Duodenal mucosa (tissue), 2 donors: ENCODE measurements at regions not wholly inside any gene's neighbourhood (a gene's known extent, or its start where the extent isn't known, plus 50 kb on each side); places are given as distances from the start of the nearest gene placed in this dataset.

Experiments
- H3K27ac ChIP-seq: one replicate; pipeline ENCODE4 v1.7.0; 2013; ENCODE audit warnings: low read depth, low read length
- H3K27me3 ChIP-seq, 2 donors: one replicate each; pipeline ENCODE4 v1.7.0; 2013; ENCODE audit warnings: low read length in 2 of 2, control low read depth in 1 of 2; ENCODE audit not compliant: insufficient read depth in 2 of 2, control insufficient read depth in 1 of 2
- H3K36me3 ChIP-seq, 2 donors: one replicate each; pipeline ENCODE4 v1.7.0; 2013; ENCODE audit warnings: low read length in 2 of 2, control low read depth in 1 of 2; ENCODE audit not compliant: insufficient read depth in 2 of 2, control insufficient read depth in 1 of 2
- H3K4me1 ChIP-seq, 2 donors: one replicate each; pipeline ENCODE4 v1.7.0; 2013; ENCODE audit warnings: low read length in 2 of 2, control low read depth in 1 of 2; ENCODE audit not compliant: insufficient read depth in 2 of 2, control insufficient read depth in 1 of 2
- H3K4me3 ChIP-seq, 2 donors: one replicate each; pipeline ENCODE4 v1.7.0; 2013; ENCODE audit warnings: low read length in 2 of 2, low read depth in 1 of 2
- H3K9ac ChIP-seq, 2 donors: one replicate each; pipeline ENCODE4 v1.7.0; 2013; ENCODE audit warnings: low read length in 2 of 2, low read depth in 1 of 2
- H3K9me3 ChIP-seq, 2 donors: one replicate each; pipeline ENCODE4 v1.7.0; 2013; ENCODE audit warnings: low read length in 2 of 2, control low read depth in 1 of 2; ENCODE audit not compliant: control insufficient read depth in 1 of 2

GRCh38 chr9:108274971-108275370, 580.8 kb downstream of the ACTL7B start:
- no peaks in the 10 kb centered on the region for H3K9me3 ChIP-seq
- no peak overlapping the region for H3K27ac ChIP-seq
- no peaks in the 10 kb centered on the region for H3K36me3 ChIP-seq
- H3K4me1 ChIP-seq = peaks cover 13 to 25% of the 10 kb centered on the region in 2 donors
- H3K4me3 ChIP-seq = no peak overlapping the region
- H3K27me3 ChIP-seq = no peaks in the 10 kb centered on the region
- no peak overlapping the region for H3K9ac ChIP-seq

- H3K9me3 ChIP-seq = no peaks in the 10 kb centered on the region
- no peak overlapping the region for H3K9ac ChIP-seq
- no peaks in the 10 kb centered on the region for H3K27me3 ChIP-seq
- H3K4me3 ChIP-seq = no peak overlapping the region
- no peaks in the 10 kb centered on the region for H3K36me3 ChIP-seq
- H3K4me1 ChIP-seq = peaks cover 13 to 25% of the 10 kb centered on the region in 2 donors
- no peak overlapping the region for H3K27ac ChIP-seq
Observed at GRCh38 chr9:108273988-108274387, 581.8 kb downstream of the ACTL7B start.

- peak overlapping the region; percentile 53 to 65 for H3K4me3 ChIP-seq
- H3K4me1 ChIP-seq = peaks cover 13 to 25% of the 10 kb centered on the region in 2 donors
- H3K27ac ChIP-seq = no peak overlapping the region
- H3K9ac ChIP-seq = peak overlapping the region in 1 of 2 donors; percentile 50
- H3K9me3 ChIP-seq = no peaks in the 10 kb centered on the region
- H3K27me3 ChIP-seq = no peaks in the 10 kb centered on the region
- H3K36me3 ChIP-seq = no peaks in the 10 kb centered on the region
Observed at GRCh38 chr9:108272349-108272899, 583.4 kb downstream of the ACTL7B start.

GRCh38 chr9:108271646-108272348, 584.0 kb downstream of the ACTL7B start:
- Histone ChIP-seq H3K4me1 (peaks cover 13 to 25% of the 10 kb centered on the region in 2 donors), H3K27ac (peak overlapping the region; percentile 27), H3K27me3 (no peaks in the 10 kb centered on the region), H3K4me3 (peak overlapping the region; percentile 53 to 65), H3K36me3 (no peaks in the 10 kb centered on the region), H3K9ac (peak overlapping the region in 1 of 2 donors; percentile 50), H3K9me3 (no peaks in the 10 kb centered on the region)

- no peaks in the 10 kb centered on the region for H3K27me3 ChIP-seq
- H3K4me3 ChIP-seq = no peak overlapping the region
- H3K9me3 ChIP-seq = no peaks in the 10 kb centered on the region
- H3K4me1 ChIP-seq = peaks cover 13 to 25% of the 10 kb centered on the region in 2 donors
- no peak overlapping the region for H3K27ac ChIP-seq
- H3K36me3 ChIP-seq = no peaks in the 10 kb centered on the region
- H3K9ac ChIP-seq = peak overlapping the region in 1 of 2 donors; percentile 3
Observed at GRCh38 chr9:108271236-108271635, 584.5 kb downstream of the ACTL7B start.

GRCh38 chr9:108270561-108270960, 585.2 kb downstream of the ACTL7B start:
- H3K4me1 ChIP-seq = peaks cover 13 to 25% of the 10 kb centered on the region in 2 donors
- no peak overlapping the region for H3K27ac ChIP-seq
- H3K9ac ChIP-seq = no peak overlapping the region

GRCh38 chr9:108270051-108270450, 585.7 kb downstream of the ACTL7B start:
- H3K36me3 ChIP-seq = no peaks in the 10 kb centered on the region
- no peaks in the 10 kb centered on the region for H3K9me3 ChIP-seq
- H3K4me1 ChIP-seq = peaks cover 13 to 25% of the 10 kb centered on the region in 2 donors

More at GRCh38 chr9:108270561-108270960, 585.2 kb downstream of the ACTL7B start:
- Histone ChIP-seq H3K36me3 (no peaks in the 10 kb centered on the region), H3K27me3 (no peaks in the 10 kb centered on the region), H3K9me3 (no peaks in the 10 kb centered on the region), H3K4me3 (no peak overlapping the region)

GRCh38 chr9:108269371-108269770, 586.4 kb downstream of the ACTL7B start:
- H3K9me3 ChIP-seq = no peaks in the 10 kb centered on the region
- H3K4me3 ChIP-seq = no peak overlapping the region
- H3K27me3 ChIP-seq = no peaks in the 10 kb centered on the region
- no peaks in the 10 kb centered on the region for H3K36me3 ChIP-seq
- H3K9ac ChIP-seq = no peak overlapping the region
- peaks cover 13 to 25% of the 10 kb centered on the region in 2 donors for H3K4me1 ChIP-seq
- H3K27ac ChIP-seq = no peak overlapping the region

More at GRCh38 chr9:108270051-108270450, 585.7 kb downstream of the ACTL7B start:
- no peak overlapping the region for H3K27ac ChIP-seq
- H3K4me3 ChIP-seq = no peak overlapping the region
- no peak overlapping the region for H3K9ac ChIP-seq
- H3K27me3 ChIP-seq = no peaks in the 10 kb centered on the region

- Histone ChIP-seq H3K4me3 (no peak overlapping the region), H3K36me3 (no peaks in the 10 kb centered on the region), H3K9ac (no peak overlapping the region), H3K27me3 (no peaks in the 10 kb centered on the region), H3K4me1 (no peaks in the 10 kb centered on the region), H3K27ac (no peak overlapping the region), H3K9me3 (no peaks in the 10 kb centered on the region)
Observed at GRCh38 chr9:108265065-108265464, 590.7 kb downstream of the ACTL7B start.

- no peak overlapping the region for H3K9ac ChIP-seq
- no peaks in the 10 kb centered on the region for H3K27me3 ChIP-seq
- H3K36me3 ChIP-seq = no peaks in the 10 kb centered on the region
- no peaks in the 10 kb centered on the region for H3K9me3 ChIP-seq
- H3K27ac ChIP-seq = no peak overlapping the region
- no peak overlapping the region for H3K4me3 ChIP-seq
- no peaks in the 10 kb centered on the region for H3K4me1 ChIP-seq
Observed at GRCh38 chr9:108264093-108264492, 591.7 kb downstream of the ACTL7B start.
